ENCODE measurements at regions not wholly inside any gene's neighbourhood (a gene's known extent, or its start where the extent isn't known, plus 50 kb on each side); places are given as distances from the start of the nearest gene placed in this dataset.
"Not testable (repeated sequence)": the region's sequence is repeated elsewhere in the genome, so short reads cannot be mapped to it uniquely, and the experiment has no call there.

GRCh38 chr9:1538301-1538700 lies 476.8 kb upstream of the SMARCA2 start:
- H3K27me3 ChIP-seq (ENCODE audit: control insufficient read depth, insufficient read depth, low read length): no peaks in the 10 kb centered on the region
- FAIRE-seq: no peak
- no peak overlapping the region for H3K4me3 ChIP-seq (ENCODE audit: low read depth, low read length)
- H3K36me3 ChIP-seq (ENCODE audit: control insufficient read depth, insufficient read depth, low read length): no peaks in the 10 kb centered on the region
- TF ChIP-seq CTCF (IDR thresholded peaks at IDR 0.05; ENCODE audit: insufficient read depth, low read length, severe bottlenecking): no peak
- no peak for DNase-seq (ENCODE audit: low read depth)

- no peak for DNase-seq (ENCODE audit: low read depth)
- no peak for TF ChIP-seq CTCF (IDR thresholded peaks at IDR 0.05; ENCODE audit: insufficient read depth, low read length, severe bottlenecking)
- Histone ChIP-seq H3K27me3 (ENCODE audit: control insufficient read depth, insufficient read depth, low read length) (no peaks in the 10 kb centered on the region), H3K4me3 (ENCODE audit: low read depth, low read length) (no peak overlapping the region), H3K36me3 (ENCODE audit: control insufficient read depth, insufficient read depth, low read length) (no peaks in the 10 kb centered on the region)
- FAIRE-seq: no peak
Observed at GRCh38 chr9:1539216-1539615, 475.9 kb upstream of the SMARCA2 start.

GRCh38 chr9:1550636-1551035 lies 464.5 kb upstream of the SMARCA2 start:
- Histone ChIP-seq H3K36me3 (ENCODE audit: control insufficient read depth, insufficient read depth, low read length) (no peaks in the 10 kb centered on the region), H3K4me3 (ENCODE audit: low read depth, low read length) (no peak overlapping the region), H3K27me3 (ENCODE audit: control insufficient read depth, insufficient read depth, low read length) (no peaks in the 10 kb centered on the region)
- TF ChIP-seq CTCF (IDR thresholded peaks at IDR 0.05; ENCODE audit: insufficient read depth, low read length, severe bottlenecking): no peak
- DNase-seq (ENCODE audit: low read depth): no peak
- FAIRE-seq: no peak

- Histone ChIP-seq H3K36me3 (ENCODE audit: control insufficient read depth, insufficient read depth, low read length) (no peaks in the 10 kb centered on the region), H3K27me3 (ENCODE audit: control insufficient read depth, insufficient read depth, low read length) (no peaks in the 10 kb centered on the region), H3K4me3 (ENCODE audit: low read depth, low read length) (no peak overlapping the region)
- no peak for TF ChIP-seq CTCF (IDR thresholded peaks at IDR 0.05; ENCODE audit: insufficient read depth, low read length, severe bottlenecking)
- FAIRE-seq (no peak), DNase-seq (ENCODE audit: low read depth) (no peak)
Observed at GRCh38 chr9:1554081-1555035, 460.8 kb upstream of the SMARCA2 start.

- H3K27me3 ChIP-seq (ENCODE audit: control insufficient read depth, insufficient read depth, low read length); H3K4me3 ChIP-seq (ENCODE audit: low read depth, low read length); H3K36me3 ChIP-seq (ENCODE audit: control insufficient read depth, insufficient read depth, low read length); FAIRE-seq: not testable (repeated sequence)
- peak; percentile 89 for DNase-seq (ENCODE audit: low read depth)
Observed at GRCh38 chr9:1558666-1559065, 456.5 kb upstream of the SMARCA2 start.

GRCh38 chr9:1575939-1576338 lies 439.2 kb upstream of the SMARCA2 start:
- no peak for FAIRE-seq
- no peaks in the 10 kb centered on the region for H3K36me3 ChIP-seq (ENCODE audit: control insufficient read depth, insufficient read depth, low read length)
- H3K27me3 ChIP-seq (ENCODE audit: control insufficient read depth, insufficient read depth, low read length): no peaks in the 10 kb centered on the region
- no peak for TF ChIP-seq CTCF (IDR thresholded peaks at IDR 0.05; ENCODE audit: insufficient read depth, low read length, severe bottlenecking)
- no peak overlapping the region for H3K4me3 ChIP-seq (ENCODE audit: low read depth, low read length)
- DNase-seq (ENCODE audit: low read depth): no peak
